MM.1S (cell line): ENCODE measurements at regions not wholly inside any gene's neighbourhood (a gene's known extent, or its start where the extent isn't known, plus 50 kb on each side); places are given as distances from the start of the nearest gene placed in this dataset.

Source experiments
- DNase-seq: peaks from one replicate; pipeline ENCODE4 v3.0.0-alpha.2; 2015
- H2AFZ ChIP-seq: fragments of 300-600 bp; sonication (generic); 2 replicates; pipeline ENCODE4 v1.6.0; 2016; ENCODE audit warnings: antibody characterized with exemption, low read length
- H3F3A ChIP-seq: fragments of 300-600 bp; sonication (generic); 2 replicates; pipeline ENCODE4 v1.6.1; 2016; ENCODE audit warnings: mild to moderate bottlenecking, antibody characterized with exemption, low read length, moderate library complexity, mixed read lengths; ENCODE audit not compliant: insufficient read depth
- H3K27ac ChIP-seq: fragments of 300-600 bp; sonication (generic); 2 replicates; pipeline ENCODE4 v1.5.1; 2016; ENCODE audit warnings: mild to moderate bottlenecking, low read length
- H3K27me3 ChIP-seq: fragments of 300-600 bp; sonication (generic); replicated peaks from 2 replicates; pipeline ENCODE4 v1.6.0; 2016; ENCODE audit warnings: low read length; ENCODE audit not compliant: insufficient read depth
- H3K36me3 ChIP-seq: fragments of 300-600 bp; sonication (generic); replicated peaks from 2 replicates; pipeline ENCODE4 v1.6.1; 2016; ENCODE audit warnings: mild to moderate bottlenecking, low read length, mixed read lengths; ENCODE audit not compliant: insufficient read depth
- H3K4me1 ChIP-seq: fragments of 300-600 bp; sonication (generic); 2 replicates; pipeline ENCODE4 v1.6.1; 2016; ENCODE audit warnings: low read length, mixed read lengths
- H3K4me2 ChIP-seq: fragments of 300-600 bp; sonication (generic); 2 replicates; pipeline ENCODE4 v1.6.0; 2016; ENCODE audit warnings: low read depth, low read length
- H3K4me3 ChIP-seq: fragments of 300-600 bp; sonication (generic); 2 replicates; pipeline ENCODE4 v1.5.1; 2016; ENCODE audit warnings: low read length, mixed read lengths
- H3K79me2 ChIP-seq: fragments of 300-600 bp; sonication (generic); 2 replicates; pipeline ENCODE4 v1.6.1; 2016; ENCODE audit warnings: mixed run types, low read length, mixed read lengths
- H3K9ac ChIP-seq: fragments of 300-600 bp; sonication (generic); 2 replicates; pipeline ENCODE4 v1.6.1; 2016; ENCODE audit warnings: low read length, mixed read lengths
- H3K9me2 ChIP-seq: fragments of 300-600 bp; sonication (generic); replicated peaks from 2 replicates; pipeline ENCODE4 v1.6.1; 2016; ENCODE audit warnings: mild to moderate bottlenecking, low read length, mixed read lengths; ENCODE audit not compliant: insufficient read depth
- H3K9me3 ChIP-seq: fragments of 300-600 bp; sonication (generic); replicated peaks from 2 replicates; pipeline ENCODE4 v1.6.1; 2016; ENCODE audit warnings: mild to moderate bottlenecking, low read length, mixed read lengths; ENCODE audit not compliant: insufficient read depth
- H4K20me1 ChIP-seq: fragments of 300-600 bp; sonication (generic); 2 replicates; pipeline ENCODE4 v1.6.1; 2016; ENCODE audit warnings: mild to moderate bottlenecking, low read length, moderate library complexity, mixed read lengths; ENCODE audit not compliant: insufficient read depth
- EZH2 ChIP-seq: fragments of 300-600 bp; sonication (generic); optimal IDR thresholded peaks from 2 replicates; pipeline ENCODE3; 2017; ENCODE audit warnings: low read depth, mild to moderate bottlenecking, antibody characterized with exemption, low read length, mixed read lengths
- EZH2phosphoT487 ChIP-seq: fragments of 300-600 bp; sonication (generic); IDR thresholded peaks from 2 replicates; pipeline ENCODE4 v1.6.1; 2018; ENCODE audit warnings: antibody characterized with exemption, low read length
- TF ChIP-seq, protein P1 (sequence below): fragments of 300-600 bp; sonication (generic); IDR thresholded peaks from 2 replicates; pipeline ENCODE4 v1.5.1; 2016; ENCODE audit warnings: antibody characterized with exemption, low read length, mixed read lengths

DNA sequence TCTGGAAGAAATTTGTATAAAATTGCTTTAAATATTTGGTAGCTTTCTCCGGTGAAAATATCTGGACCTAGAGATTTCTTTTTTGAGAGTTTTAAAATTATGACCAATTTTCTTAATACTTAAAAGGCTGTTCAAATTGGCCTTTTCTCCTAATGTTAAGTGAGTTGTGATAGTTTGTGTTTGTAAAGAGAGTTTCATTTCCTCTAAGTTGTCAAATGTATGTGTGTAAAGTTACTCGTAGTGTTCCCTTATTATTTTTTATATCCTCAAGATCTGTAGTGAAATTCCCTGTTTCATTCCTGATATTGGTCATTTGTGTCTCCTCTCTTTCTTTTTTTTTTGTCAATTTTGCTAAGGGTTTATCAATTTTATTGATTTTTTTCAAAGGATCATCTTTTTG is 92.6 kb upstream of the CTNNB1 start:
- Histone ChIP-seq H3K4me2 (no peak overlapping the region), H3K9me2 (no peaks in the 10 kb centered on the region), H4K20me1 (no peaks in the 10 kb centered on the region), H3K27ac (no peak overlapping the region), H3K27me3 (no peaks in the 10 kb centered on the region), H3K4me1 (no peaks in the 10 kb centered on the region), H3K4me3 (no peak overlapping the region), H3K36me3 (no peaks in the 10 kb centered on the region), H3F3A (no peaks in the 10 kb centered on the region), H2AFZ (no peak overlapping the region), H3K79me2 (no peaks in the 10 kb centered on the region), H3K9ac (no peak overlapping the region), H3K9me3 (no peaks in the 10 kb centered on the region)
- DNase-seq = no peak
- TF ChIP-seq EZH2phosphoT487 (no peak), EZH2 (no peak)
- TF ChIP-seq, protein P1, sequence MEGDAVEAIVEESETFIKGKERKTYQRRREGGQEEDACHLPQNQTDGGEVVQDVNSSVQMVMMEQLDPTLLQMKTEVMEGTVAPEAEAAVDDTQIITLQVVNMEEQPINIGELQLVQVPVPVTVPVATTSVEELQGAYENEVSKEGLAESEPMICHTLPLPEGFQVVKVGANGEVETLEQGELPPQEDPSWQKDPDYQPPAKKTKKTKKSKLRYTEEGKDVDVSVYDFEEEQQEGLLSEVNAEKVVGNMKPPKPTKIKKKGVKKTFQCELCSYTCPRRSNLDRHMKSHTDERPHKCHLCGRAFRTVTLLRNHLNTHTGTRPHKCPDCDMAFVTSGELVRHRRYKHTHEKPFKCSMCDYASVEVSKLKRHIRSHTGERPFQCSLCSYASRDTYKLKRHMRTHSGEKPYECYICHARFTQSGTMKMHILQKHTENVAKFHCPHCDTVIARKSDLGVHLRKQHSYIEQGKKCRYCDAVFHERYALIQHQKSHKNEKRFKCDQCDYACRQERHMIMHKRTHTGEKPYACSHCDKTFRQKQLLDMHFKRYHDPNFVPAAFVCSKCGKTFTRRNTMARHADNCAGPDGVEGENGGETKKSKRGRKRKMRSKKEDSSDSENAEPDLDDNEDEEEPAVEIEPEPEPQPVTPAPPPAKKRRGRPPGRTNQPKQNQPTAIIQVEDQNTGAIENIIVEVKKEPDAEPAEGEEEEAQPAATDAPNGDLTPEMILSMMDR = no peak

DNA sequence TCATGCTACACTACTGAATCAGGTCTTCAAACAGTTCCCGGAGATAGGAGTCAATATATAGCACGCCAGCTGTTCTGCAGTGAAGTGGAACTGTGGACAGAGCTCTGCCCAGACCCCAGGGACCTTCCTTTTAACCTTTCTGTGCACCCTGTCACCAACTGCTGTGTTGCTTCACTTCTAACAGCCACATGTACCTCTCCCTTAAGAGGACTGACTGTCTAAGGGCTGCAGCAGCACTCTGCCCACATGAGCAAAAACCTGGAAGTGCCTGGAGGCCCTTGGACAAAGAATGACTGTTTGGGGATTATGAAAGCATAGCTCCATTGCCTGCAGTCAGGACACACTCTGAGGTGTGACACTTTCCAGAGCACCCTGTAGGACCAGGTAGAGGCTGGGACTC is 88.3 kb upstream of the CTNNB1 start:
- Histone ChIP-seq H4K20me1 (no peaks in the 10 kb centered on the region), H3K4me1 (no peaks in the 10 kb centered on the region), H3K9me3 (no peaks in the 10 kb centered on the region), H3K27me3 (no peaks in the 10 kb centered on the region), H3K9me2 (no peaks in the 10 kb centered on the region), H2AFZ (no peak overlapping the region), H3K36me3 (no peaks in the 10 kb centered on the region), H3K27ac (no peak overlapping the region), H3F3A (no peaks in the 10 kb centered on the region), H3K4me3 (no peak overlapping the region), H3K4me2 (no peak overlapping the region), H3K9ac (no peak overlapping the region), H3K79me2 (no peaks in the 10 kb centered on the region)
- DNase-seq = no peak
- TF ChIP-seq EZH2 (no peak), EZH2phosphoT487 (no peak)
- TF ChIP-seq, protein P1 = no peak

DNA sequence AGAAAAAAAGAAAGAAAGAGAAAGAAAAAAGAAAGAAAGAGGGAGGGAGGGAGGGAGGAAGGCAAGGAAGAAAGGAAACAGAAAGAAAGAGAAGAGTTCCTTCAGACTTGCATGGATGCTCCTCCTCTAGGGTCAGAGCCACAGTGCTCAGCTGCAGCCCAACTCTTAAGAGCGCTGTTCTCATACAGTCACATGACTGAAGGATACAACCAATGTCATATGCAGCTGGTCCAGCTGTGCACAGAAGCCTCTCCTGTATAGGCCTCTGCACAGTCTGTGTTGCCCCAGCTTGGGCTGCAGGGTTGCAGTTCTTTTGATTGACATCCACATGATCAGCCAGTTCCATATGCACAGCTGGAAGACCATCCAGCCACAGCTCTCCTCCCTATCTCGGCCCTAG is 86.8 kb upstream of the CTNNB1 start:
- no peak overlapping the region for H3K4me3 ChIP-seq
- H3K9ac ChIP-seq = no peak overlapping the region
- no peaks in the 10 kb centered on the region for H3F3A ChIP-seq
- H3K9me2 ChIP-seq = no peaks in the 10 kb centered on the region
- H4K20me1 ChIP-seq = no peaks in the 10 kb centered on the region
- no peak for TF ChIP-seq EZH2phosphoT487
- TF ChIP-seq, protein P1 = no peak
- TF ChIP-seq EZH2 = no peak
- no peak overlapping the region for H3K27ac ChIP-seq
- no peak for DNase-seq
- H3K4me1 ChIP-seq = no peaks in the 10 kb centered on the region
- H3K9me3 ChIP-seq = no peaks in the 10 kb centered on the region
- H3K36me3 ChIP-seq = no peaks in the 10 kb centered on the region
- H2AFZ ChIP-seq = no peak overlapping the region
- H3K4me2 ChIP-seq = no peak overlapping the region
- H3K27me3 ChIP-seq = no peaks in the 10 kb centered on the region
- no peaks in the 10 kb centered on the region for H3K79me2 ChIP-seq

DNA sequence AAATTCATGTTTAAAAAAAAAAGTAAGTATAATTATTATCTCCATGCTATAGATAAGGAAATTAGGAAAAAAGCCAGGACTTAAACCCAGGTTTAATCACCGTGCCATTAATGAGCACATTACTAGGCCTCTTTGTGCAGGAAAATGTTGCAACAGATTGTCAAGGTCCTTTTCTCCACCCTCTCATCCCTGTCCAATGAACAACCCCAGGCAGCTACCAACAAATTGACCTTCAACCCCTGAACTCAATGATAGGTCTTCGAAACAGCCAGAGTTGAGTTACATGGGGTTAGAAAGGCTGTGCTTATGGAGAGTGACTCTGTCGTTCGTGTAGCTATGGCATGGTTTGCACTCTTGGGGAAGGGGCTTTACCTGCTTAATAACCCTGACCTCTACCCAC is 84.2 kb upstream of the CTNNB1 start:
- Histone ChIP-seq H4K20me1 (no peaks in the 10 kb centered on the region), H3K4me2 (no peak overlapping the region), H3K4me1 (no peaks in the 10 kb centered on the region), H3K27ac (no peak overlapping the region), H3K4me3 (no peak overlapping the region), H3K9me2 (no peaks in the 10 kb centered on the region), H3K27me3 (no peaks in the 10 kb centered on the region), H3K79me2 (no peaks in the 10 kb centered on the region), H2AFZ (no peak overlapping the region), H3K9ac (no peak overlapping the region), H3F3A (no peaks in the 10 kb centered on the region), H3K9me3 (no peaks in the 10 kb centered on the region), H3K36me3 (no peaks in the 10 kb centered on the region)
- DNase-seq = no peak
- TF ChIP-seq EZH2 = no peak
